ENCODE measurements at regions not wholly inside any gene's neighbourhood (a gene's known extent, or its start where the extent isn't known, plus 50 kb on each side); places are given as distances from the start of the nearest gene placed in this dataset.

DNA sequence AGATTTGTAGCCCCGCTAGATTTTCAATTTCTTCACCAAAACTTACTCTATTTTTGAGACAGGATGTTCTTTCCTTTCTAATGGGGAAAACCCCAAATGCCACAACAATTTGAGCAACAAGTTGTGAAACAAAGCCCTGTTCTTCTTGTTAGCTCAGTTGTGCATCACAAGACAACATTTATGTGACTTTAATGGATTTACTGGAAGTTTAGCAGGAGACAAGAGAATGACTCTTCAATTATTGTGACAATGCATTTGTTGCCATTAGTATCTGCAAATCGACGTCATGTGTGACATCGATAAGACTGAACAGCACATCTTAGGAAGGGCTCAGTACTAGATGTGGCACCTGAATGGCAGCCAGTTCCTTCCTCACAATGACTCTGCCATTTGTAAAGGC lies 1028.9 kb upstream of the TMEM132C start:
- no peak for TF ChIP-seq POLR2A (IDR thresholded peaks at IDR 0.05)
- no peak for TF ChIP-seq CTCF (IDR thresholded peaks at IDR 0.05)

Data from prostate gland (tissue), 2 donors.